HG02678 (cell line): ENCODE measurements at regions not wholly inside any gene's neighbourhood (a gene's known extent, or its start where the extent isn't known, plus 50 kb on each side); places are given as distances from the start of the nearest gene placed in this dataset.
"Not testable (repeated sequence)": the region's sequence is repeated elsewhere in the genome, so short reads cannot be mapped to it uniquely, and the experiment has no call there.

Experiments
- ATAC-seq: cut with Tn5 transposase; IDR thresholded peaks from one replicate; pipeline ENCODE4 v1.9.1; 2021; ENCODE audit warnings: mild to moderate bottlenecking, moderate library complexity; ENCODE audit not compliant: unreplicated experiment

- ATAC-seq, result no peak
These were observed 266.1 kb downstream of the SOCS6 start for GRCh38 chr18:70554854-70555445.

- no peak for ATAC-seq
These were observed 265.1 kb downstream of the SOCS6 start for GRCh38 chr18:70553936-70554260.

- no peak for ATAC-seq
These were observed 264.5 kb downstream of the SOCS6 start for GRCh38 chr18:70553245-70553935.

- no peak for ATAC-seq
These were observed 247.7 kb downstream of the SOCS6 start for GRCh38 chr18:70536370-70537062.

GRCh38 chr18:70535041-70535440, 246.2 kb downstream of the SOCS6 start:
- no peak for ATAC-seq

GRCh38 chr18:70525322-70525721, 236.5 kb downstream of the SOCS6 start:
- not testable (repeated sequence) for ATAC-seq

GRCh38 chr18:70523792-70524182, 234.9 kb downstream of the SOCS6 start:
- ATAC-seq, result no peak

- no peak for ATAC-seq
These were observed 234.4 kb downstream of the SOCS6 start for GRCh38 chr18:70523035-70523791.

- no peak for ATAC-seq
These were observed 233.4 kb downstream of the SOCS6 start for GRCh38 chr18:70522183-70522680.

GRCh38 chr18:70520867-70521266, 232.0 kb downstream of the SOCS6 start:
- no peak for ATAC-seq

- no peak for ATAC-seq
These were observed 224.8 kb downstream of the SOCS6 start for GRCh38 chr18:70513502-70514171.

GRCh38 chr18:70507970-70508369, 219.1 kb downstream of the SOCS6 start:
- ATAC-seq, result no peak

GRCh38 chr18:70506511-70506910, 217.7 kb downstream of the SOCS6 start:
- no peak for ATAC-seq

GRCh38 chr18:70503060-70503459, 214.2 kb downstream of the SOCS6 start:
- ATAC-seq, result no peak

GRCh38 chr18:70501358-70501757, 212.5 kb downstream of the SOCS6 start:
- no peak for ATAC-seq

- no peak for ATAC-seq
These were observed 211.9 kb downstream of the SOCS6 start for GRCh38 chr18:70500748-70501147.

- no peak for ATAC-seq
These were observed 210.4 kb downstream of the SOCS6 start for GRCh38 chr18:70499218-70499691.

GRCh38 chr18:70496353-70497294, 207.8 kb downstream of the SOCS6 start:
- ATAC-seq, result no peak

GRCh38 chr18:70494524-70494923, 205.7 kb downstream of the SOCS6 start:
- ATAC-seq, result no peak

GRCh38 chr18:70493461-70493860, 204.6 kb downstream of the SOCS6 start:
- ATAC-seq, result no peak
